NT2/D1 (cell line): ENCODE measurements at regions not wholly inside any gene's neighbourhood (a gene's known extent, or its start where the extent isn't known, plus 50 kb on each side); places are given as distances from the start of the nearest gene placed in this dataset.

Experiments
- SUZ12 ChIP-seq: IDR thresholded peaks from 2 replicates; pipeline ENCODE4 v1.6.1; 2011; ENCODE audit not compliant: insufficient read length, insufficient read depth; ENCODE audit errors: extremely low read depth
- YY1 ChIP-seq: IDR thresholded peaks from 2 replicates; pipeline ENCODE4 v1.6.1; 2011; ENCODE audit not compliant: insufficient read length, insufficient read depth
- ZNF274 ChIP-seq: IDR thresholded peaks from 2 replicates; pipeline ENCODE4 v1.6.1; 2011; ENCODE audit warnings: mild to moderate bottlenecking, low read depth, low read length

DNA sequence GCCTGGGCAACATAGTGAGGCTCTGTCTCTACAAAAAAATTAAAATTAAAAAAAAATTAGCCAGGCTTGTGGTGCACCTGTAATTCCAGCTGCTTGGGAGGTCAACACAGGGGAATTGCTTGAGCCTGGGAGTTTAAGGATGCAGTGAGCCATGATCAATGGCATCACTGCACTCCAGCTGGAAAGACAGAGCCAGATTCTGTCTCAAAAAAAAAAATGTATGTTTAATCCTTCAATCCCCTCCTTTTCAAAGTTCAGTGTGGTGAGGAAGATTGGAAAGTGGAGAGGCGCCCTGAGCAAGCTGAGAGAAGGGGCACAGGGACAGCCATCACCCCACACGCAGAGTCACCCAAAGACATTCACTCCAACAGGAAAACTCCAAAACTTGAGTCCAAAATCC, 97.7 kb upstream of the BACE2 start:
- TF ChIP-seq ZNF274, result no peak
- TF ChIP-seq YY1, result no peak
- no peak for TF ChIP-seq SUZ12
